ENCODE measurements at regions not wholly inside any gene's neighbourhood (a gene's known extent, or its start where the extent isn't known, plus 50 kb on each side); places are given as distances from the start of the nearest gene placed in this dataset.

GRCh38 chr3:71994203-71994602, 209.3 kb upstream of the PROK2 start:
- H3K27me3 ChIP-seq (ENCODE audit: control insufficient read depth, insufficient read depth, low read length), result no peaks in the 10 kb centered on the region
- CTCF ChIA-PET, result no interaction called here

More at GRCh38 chr3:71994203-71994602, 209.3 kb upstream of the PROK2 start:
- Histone ChIP-seq H3K4ac (ENCODE audit: low read depth, low read length) (no peak overlapping the region), H4K91ac (ENCODE audit: insufficient read depth, low read depth, low read length) (no peak overlapping the region), H3K36me3 (ENCODE audit: control insufficient read depth, insufficient read depth, low read length) (no peaks in the 10 kb centered on the region), H3K4me2 (ENCODE audit: low read depth, low read length) (no peak overlapping the region), H2AFZ (replicated peaks; ENCODE audit: low read length, poor library complexity) (no peak overlapping the region), H2BK15ac (ENCODE audit: low read depth, low read length) (no peak overlapping the region), H4K8ac (ENCODE audit: low read depth in 2 of 2, low read length in 2 of 2) (no peak overlapping the region), H2AK9ac (replicated peaks; ENCODE audit: low read depth, low read length, poor library complexity) (peak overlapping the region; percentile 9), H2BK120ac (ENCODE audit: low read depth, low read length) (no peak overlapping the region), H3K23ac (ENCODE audit: low read depth, low read length) (no peak overlapping the region), H2AK5ac (ENCODE audit: low read depth, low read length) (no peak overlapping the region), H4K20me1 (ENCODE audit: insufficient read depth, low read length) (no peaks in the 10 kb centered on the region), H3K4me3 (ENCODE audit: insufficient read depth, low read depth, low read length) (no peak overlapping the region), H3K14ac (replicated peaks; ENCODE audit: low read depth, low read length) (no peak overlapping the region), H2BK20ac (ENCODE audit: low read depth, low read length) (no peak overlapping the region), H4K5ac (ENCODE audit: low read depth, low read length) (no peak overlapping the region), H3K18ac (ENCODE audit: low read depth, low read length) (no peak overlapping the region), H3K79me1 (ENCODE audit: low read depth in 1 of 2, low read length in 2 of 2) (no peaks in the 10 kb centered on the region), H3K4me1 (ENCODE audit: control insufficient read depth, insufficient read depth, low read length) (no peaks in the 10 kb centered on the region), H2BK5ac (ENCODE audit: low read depth, low read length, poor library complexity, severe bottlenecking) (no peak overlapping the region), H3K9ac (ENCODE audit: low read depth, low read length) (no peak overlapping the region), H3K9me1 (ENCODE audit: insufficient read depth, low read length) (peaks cover 4% of the 10 kb centered on the region), H3K56ac (ENCODE audit: extremely low read depth, insufficient read depth, low read length) (no peak overlapping the region), H3K27ac (ENCODE audit: insufficient read depth, low read length) (no peak overlapping the region), H3K9me3 (ENCODE audit: control insufficient read depth, insufficient read depth, low read length) (no peaks in the 10 kb centered on the region)
- intact Hi-C loops (cut with micrococcal nuclease) (no loop called here), dilution Hi-C loops (cut with HindIII; ENCODE audit: low sequenced_read_pairs, unreplicated experiment) (no loop called here), in situ Hi-C loops (cut with MboI; ENCODE audit: low sequenced_read_pairs) (no loop called here)
- DNase-seq, result no peak
- POLR2A ChIA-PET (ENCODE audit: unreplicated experiment), result no interaction called here
- no peak for ATAC-seq (ENCODE audit: low read depth)
- BruUV-seq (replicated peaks), result no TSS peak
- TF ChIP-seq RAD21 (IDR thresholded peaks at IDR 0.05; ENCODE audit: low read length) (no peak), MAFK (IDR thresholded peaks at IDR 0.05; ENCODE audit: low read depth, low read length) (no peak), CTCF (conservative IDR thresholded peaks at IDR 0.05; ENCODE audit: low read depth, low read length) (no peak), CEBPB (IDR thresholded peaks at IDR 0.05; ENCODE audit: low read depth, low read length) (no peak), CHD1 (IDR thresholded peaks at IDR 0.05; ENCODE audit: low read depth, low read length) (no peak)
- WGBS, 2 experiments (ENCODE audit: extremely low coverage in 2 of 2, insufficient read length in 1 of 2), result 60% methylated on average over 5 of the region's 8 CpGs; no CpG with 5 or more reads in 1 of the 2 experiments

Measured in IMR-90 (cell line).